Skeletal muscle satellite cell (primary cell): ENCODE measurements at regions not wholly inside any gene's neighbourhood (a gene's known extent, or its start where the extent isn't known, plus 50 kb on each side); places are given as distances from the start of the nearest gene placed in this dataset.

Source experiments
- H3K27me3 ChIP-seq: 2 replicates; pipeline ENCODE4 v1.7.0; 2013; ENCODE audit warnings: low read length; ENCODE audit not compliant: control insufficient read depth, insufficient read depth
- H3K36me3 ChIP-seq: 2 replicates; pipeline ENCODE4 v1.7.0; 2013; ENCODE audit warnings: mild to moderate bottlenecking, control low read depth, low read length; ENCODE audit not compliant: insufficient read depth
- H3K4me1 ChIP-seq: 2 replicates; pipeline ENCODE4 v1.7.0; 2013; ENCODE audit warnings: low read length; ENCODE audit not compliant: control insufficient read depth, insufficient read depth
- H3K4me2 ChIP-seq: 2 replicates; pipeline ENCODE4 v1.7.0; 2013; ENCODE audit warnings: mild to moderate bottlenecking, low read length
- H3K4me3 ChIP-seq: 2 replicates; pipeline ENCODE4 v1.7.0; 2013; ENCODE audit warnings: low read length
- H3K9ac ChIP-seq: 2 replicates; pipeline ENCODE4 v1.7.0; 2013; ENCODE audit warnings: mild to moderate bottlenecking, low read depth, low read length, moderate library complexity
- H3K9me3 ChIP-seq: replicated peaks from 2 replicates; pipeline ENCODE4 v1.7.0; 2013; ENCODE audit warnings: mild to moderate bottlenecking, control low read depth, low read length

GRCh38 chr4:101556842-101557241, 209.5 kb upstream of the PPP3CA start:
- Histone ChIP-seq H3K36me3 (no peaks in the 10 kb centered on the region), H3K27me3 (no peaks in the 10 kb centered on the region), H3K4me1 (no peaks in the 10 kb centered on the region), H3K9me3 (no peaks in the 10 kb centered on the region), H3K9ac (no peak overlapping the region), H3K4me3 (no peak overlapping the region), H3K4me2 (no peak overlapping the region)

GRCh38 chr4:101555341-101555880, 208.1 kb upstream of the PPP3CA start:
- no peak overlapping the region for H3K9ac ChIP-seq
- H3K4me1 ChIP-seq: no peaks in the 10 kb centered on the region
- peaks cover 3% of the 10 kb centered on the region for H3K9me3 ChIP-seq
- no peaks in the 10 kb centered on the region for H3K27me3 ChIP-seq
- H3K4me2 ChIP-seq: no peak overlapping the region
- H3K4me3 ChIP-seq: no peak overlapping the region
- no peaks in the 10 kb centered on the region for H3K36me3 ChIP-seq

GRCh38 chr4:101540336-101540735, 193.0 kb upstream of the PPP3CA start:
- Histone ChIP-seq H3K9me3 (no peaks in the 10 kb centered on the region), H3K4me3 (no peak overlapping the region), H3K4me2 (no peak overlapping the region), H3K4me1 (no peaks in the 10 kb centered on the region), H3K27me3 (no peaks in the 10 kb centered on the region), H3K9ac (no peak overlapping the region), H3K36me3 (no peaks in the 10 kb centered on the region)

GRCh38 chr4:101528526-101528925, 181.2 kb upstream of the PPP3CA start:
- Histone ChIP-seq H3K4me3 (no peak overlapping the region), H3K27me3 (no peaks in the 10 kb centered on the region), H3K36me3 (no peaks in the 10 kb centered on the region), H3K9me3 (no peaks in the 10 kb centered on the region), H3K9ac (no peak overlapping the region), H3K4me2 (no peak overlapping the region), H3K4me1 (no peaks in the 10 kb centered on the region)

GRCh38 chr4:101527188-101527587, 179.9 kb upstream of the PPP3CA start:
- no peaks in the 10 kb centered on the region for H3K4me1 ChIP-seq
- H3K4me2 ChIP-seq: no peak overlapping the region
- H3K9ac ChIP-seq: no peak overlapping the region
- no peaks in the 10 kb centered on the region for H3K9me3 ChIP-seq
- no peaks in the 10 kb centered on the region for H3K36me3 ChIP-seq
- H3K4me3 ChIP-seq: no peak overlapping the region
- H3K27me3 ChIP-seq: no peaks in the 10 kb centered on the region

GRCh38 chr4:101515566-101515965, 168.2 kb upstream of the PPP3CA start:
- Histone ChIP-seq H3K36me3 (no peaks in the 10 kb centered on the region), H3K4me1 (no peaks in the 10 kb centered on the region), H3K27me3 (no peaks in the 10 kb centered on the region), H3K9ac (no peak overlapping the region), H3K9me3 (no peaks in the 10 kb centered on the region), H3K4me2 (no peak overlapping the region), H3K4me3 (no peak overlapping the region)

GRCh38 chr4:101515099-101515498, 167.8 kb upstream of the PPP3CA start:
- no peaks in the 10 kb centered on the region for H3K27me3 ChIP-seq
- H3K9me3 ChIP-seq: no peaks in the 10 kb centered on the region
- no peak overlapping the region for H3K9ac ChIP-seq
- H3K4me3 ChIP-seq: no peak overlapping the region
- H3K4me1 ChIP-seq: no peaks in the 10 kb centered on the region
- no peak overlapping the region for H3K4me2 ChIP-seq
- H3K36me3 ChIP-seq: no peaks in the 10 kb centered on the region

GRCh38 chr4:101512416-101512815, 165.1 kb upstream of the PPP3CA start:
- Histone ChIP-seq H3K4me1 (no peaks in the 10 kb centered on the region), H3K27me3 (no peaks in the 10 kb centered on the region), H3K9ac (no peak overlapping the region), H3K36me3 (no peaks in the 10 kb centered on the region), H3K9me3 (no peaks in the 10 kb centered on the region), H3K4me2 (no peak overlapping the region), H3K4me3 (no peak overlapping the region)

GRCh38 chr4:101501421-101501820, 154.1 kb upstream of the PPP3CA start:
- Histone ChIP-seq H3K4me1 (no peaks in the 10 kb centered on the region), H3K36me3 (no peaks in the 10 kb centered on the region), H3K9ac (no peak overlapping the region), H3K4me2 (no peak overlapping the region), H3K27me3 (no peaks in the 10 kb centered on the region), H3K4me3 (no peak overlapping the region), H3K9me3 (no peaks in the 10 kb centered on the region)

- Histone ChIP-seq H3K9ac (no peak overlapping the region), H3K36me3 (no peaks in the 10 kb centered on the region), H3K4me1 (no peaks in the 10 kb centered on the region), H3K4me3 (no peak overlapping the region), H3K27me3 (no peaks in the 10 kb centered on the region), H3K4me2 (no peak overlapping the region), H3K9me3 (no peaks in the 10 kb centered on the region)
Observed at GRCh38 chr4:101500742-101501141, 153.4 kb upstream of the PPP3CA start.

GRCh38 chr4:101475246-101475645, 127.9 kb upstream of the PPP3CA start:
- H3K4me1 ChIP-seq: peaks cover 4% of the 10 kb centered on the region
- no peaks in the 10 kb centered on the region for H3K36me3 ChIP-seq
- no peak overlapping the region for H3K4me2 ChIP-seq
- no peaks in the 10 kb centered on the region for H3K9me3 ChIP-seq
- no peak overlapping the region for H3K9ac ChIP-seq
- no peak overlapping the region for H3K4me3 ChIP-seq
- H3K27me3 ChIP-seq: no peaks in the 10 kb centered on the region

GRCh38 chr4:101471201-101471600, 123.9 kb upstream of the PPP3CA start:
- H3K9ac ChIP-seq: no peak overlapping the region
- no peaks in the 10 kb centered on the region for H3K9me3 ChIP-seq
- H3K36me3 ChIP-seq: no peaks in the 10 kb centered on the region
- peaks cover 4% of the 10 kb centered on the region for H3K4me1 ChIP-seq
- H3K4me3 ChIP-seq: no peak overlapping the region
- H3K4me2 ChIP-seq: no peak overlapping the region
- H3K27me3 ChIP-seq: no peaks in the 10 kb centered on the region
